Naive thymus-derived CD8-positive, alpha-beta T cell (primary cell): ENCODE measurements at regions not wholly inside any gene's neighbourhood (a gene's known extent, or its start where the extent isn't known, plus 50 kb on each side); places are given as distances from the start of the nearest gene placed in this dataset.
"Not testable (repeated sequence)": the region's sequence is repeated elsewhere in the genome, so short reads cannot be mapped to it uniquely, and the experiment has no call there.

ENCODE experiments used
- ATAC-seq, 2 donors: fragments of 150-1000 bp; cut with Tn5 transposase in 1 of 2; sonication (Bioruptor Pico), chemical (Tn5 transposase) in 1 of 2; 1 replicate in 1 of 2; 2 replicates in 1 of 2; pipeline ENCODE4 v1.10.0; 2021; ENCODE audit warnings: mild to moderate bottlenecking in 2 of 2, moderate library complexity in 2 of 2
- POLR2A ChIA-PET: fragments of 350-600 bp; sonication (Branson Sonifier 250); formaldehyde crosslinking; loops from one replicate; lab custom pipeline; 2021; ENCODE audit warnings: antibody characterized with exemption; lab: Charles Lee
- DNase-seq, 10 donors: peaks; one replicate each; pipeline versions ENCODE4 v3.0.0 to v3.0.0-alpha.2; 2020 to 2022
- H3K27ac Mint-ChIP-seq, 10 donors: one replicate each; pipeline ENCODE4 v1.8.0; 2020 to 2022; ENCODE audit warnings: mild to moderate bottlenecking in 10 of 10, mixed read lengths in 10 of 10, moderate library complexity in 4 of 10, inconsistent platforms in 1 of 10
- H3K27me3 Mint-ChIP-seq, 5 donors: one replicate each; pipeline ENCODE4 v1.8.0; 2021 to 2022; ENCODE audit warnings: mixed read lengths in 5 of 5
- H3K36me3 Mint-ChIP-seq, 3 donors: one replicate each; pipeline ENCODE4 v1.8.0; 2020 to 2022; ENCODE audit warnings: mixed read lengths in 3 of 3, mild to moderate bottlenecking in 2 of 3, inconsistent platforms in 1 of 3
- H3K4me1 Mint-ChIP-seq, 4 donors: one replicate each; pipeline ENCODE4 v1.8.0; 2021 to 2022; ENCODE audit warnings: mixed read lengths in 4 of 4
- H3K4me3 Mint-ChIP-seq, 10 donors: one replicate each; pipeline ENCODE4 v1.8.0; 2020 to 2022; ENCODE audit warnings: mild to moderate bottlenecking in 10 of 10, mixed read lengths in 10 of 10, moderate library complexity in 6 of 10, inconsistent platforms in 1 of 10
- H3K9me3 Mint-ChIP-seq, 9 donors: one replicate each; pipeline ENCODE4 v1.8.0; 2020 to 2022; ENCODE audit warnings: mixed read lengths in 9 of 9, mild to moderate bottlenecking in 3 of 9, inconsistent platforms in 1 of 9, moderate library complexity in 1 of 9

- DNase-seq (no peak), ATAC-seq (no peak)
- Mint-ChIP-seq H3K9me3 (peaks cover 8 to 28% (median 18%) of the 10 kb centered on the region in 9 donors), H3K36me3 (peaks cover 0 to 19% (median 16%) of the 10 kb centered on the region in 3 donors), H3K27ac (no peak overlapping the region), H3K4me1 (peaks cover 0 to 8% (median 2%) of the 10 kb centered on the region in 4 donors), H3K4me3 (no peak overlapping the region), H3K27me3 (no peaks in the 10 kb centered on the region)
- POLR2A ChIA-PET, result no interaction called here
Observed at GRCh38 chr3:8341821-8342247, 159.8 kb upstream of the LMCD1 start.

GRCh38 chr3:8343058-8343457, 158.6 kb upstream of the LMCD1 start:
- no peaks in the 10 kb centered on the region for H3K27me3 Mint-ChIP-seq
- POLR2A ChIA-PET, result interaction anchor here (1.1 kb wide), 1 partner anchor 40 kb away, joined by 3 read pairs; no protein-coding TSS in a partner anchor
- H3K4me3 Mint-ChIP-seq, result no peak overlapping the region
- peaks cover 0 to 19% (median 16%) of the 10 kb centered on the region in 3 donors for H3K36me3 Mint-ChIP-seq
- ATAC-seq (no peak), DNase-seq (no peak)
- H3K9me3 Mint-ChIP-seq, result peaks cover 8 to 31% (median 18%) of the 10 kb centered on the region in 9 donors
- no peak overlapping the region for H3K27ac Mint-ChIP-seq
- H3K4me1 Mint-ChIP-seq, result peaks cover 0 to 8% (median 2%) of the 10 kb centered on the region in 4 donors

- Mint-ChIP-seq H3K27ac (peak overlapping the region in 1 of 10 donors; percentile 19), H3K9me3 (peaks cover 8 to 42% (median 20%) of the 10 kb centered on the region in 9 donors), H3K36me3 (peaks cover 0 to 19% (median 16%) of the 10 kb centered on the region in 3 donors), H3K27me3 (no peaks in the 10 kb centered on the region), H3K4me1 (peaks cover 0 to 2% (median under 1%) of the 10 kb centered on the region in 4 donors), H3K4me3 (no peak overlapping the region)
- DNase-seq (no peak), ATAC-seq (no peak)
- POLR2A ChIA-PET, result interaction anchor here (0.9 kb wide), 1 partner anchor 11 kb away, joined by 4 read pairs; no protein-coding TSS in a partner anchor
Observed at GRCh38 chr3:8345398-8345797, 156.2 kb upstream of the LMCD1 start.

- H3K4me1 Mint-ChIP-seq, result peaks cover 5 to 14% (median 6%) of the 10 kb centered on the region in 4 donors
Observed at GRCh38 chr3:8348076-8348475, 153.5 kb upstream of the LMCD1 start.

GRCh38 chr3:8352475-8352874, 149.1 kb upstream of the LMCD1 start:
- H3K27me3 Mint-ChIP-seq, result no peaks in the 10 kb centered on the region
- peaks cover 23 to 46% (median 34%) of the 10 kb centered on the region in 4 donors for H3K4me1 Mint-ChIP-seq
- POLR2A ChIA-PET, result no interaction called here
- ATAC-seq, result no peak
- no peak overlapping the region for H3K4me3 Mint-ChIP-seq
- no peak for DNase-seq
- H3K36me3 Mint-ChIP-seq, result peaks cover 0 to 3% (median 0%) of the 10 kb centered on the region in 3 donors
- peaks cover 2 to 19% (median 8%) of the 10 kb centered on the region in 9 donors for H3K9me3 Mint-ChIP-seq
- peak overlapping the region in 5 of 10 donors; percentile 15 to 86 (median 34) for H3K27ac Mint-ChIP-seq

More at GRCh38 chr3:8348076-8348475, 153.5 kb upstream of the LMCD1 start:
- no peaks in the 10 kb centered on the region for H3K27me3 Mint-ChIP-seq
- peaks cover 0 to 19% (median 12%) of the 10 kb centered on the region in 3 donors for H3K36me3 Mint-ChIP-seq
- no peak overlapping the region for H3K27ac Mint-ChIP-seq
- POLR2A ChIA-PET, result no interaction called here
- no peak overlapping the region for H3K4me3 Mint-ChIP-seq
- peaks cover 10 to 42% (median 22%) of the 10 kb centered on the region in 9 donors for H3K9me3 Mint-ChIP-seq
- no peak for DNase-seq
- ATAC-seq, result no peak

- POLR2A ChIA-PET, result no interaction called here
- Mint-ChIP-seq H3K36me3 (peaks cover 0 to 8% (median 6%) of the 10 kb centered on the region in 3 donors), H3K27ac (peak overlapping the region in 4 of 10 donors; percentile 11 to 86 (median 48)), H3K27me3 (no peaks in the 10 kb centered on the region), H3K4me1 (peaks cover 27 to 54% (median 42%) of the 10 kb centered on the region in 4 donors), H3K9me3 (peaks cover 4 to 21% (median 11%) of the 10 kb centered on the region in 9 donors), H3K4me3 (no peak overlapping the region)
- ATAC-seq (no peak), DNase-seq (no peak)
Observed at GRCh38 chr3:8353364-8353763, 148.3 kb upstream of the LMCD1 start.

GRCh38 chr3:8355346-8355745, 146.3 kb upstream of the LMCD1 start:
- H3K9me3 Mint-ChIP-seq, result peaks cover 6 to 29% (median 15%) of the 10 kb centered on the region in 9 donors
- H3K4me3 Mint-ChIP-seq, result peak overlapping the region in 6 of 10 donors; percentile 1 to 61 (median 30)
- peaks cover 0 to 22% (median 20%) of the 10 kb centered on the region in 3 donors for H3K36me3 Mint-ChIP-seq
- ATAC-seq, result no peak
- peak overlapping the region in 7 of 10 donors; percentile 51 to 92 (median 83) for H3K27ac Mint-ChIP-seq
- no peak for DNase-seq
- POLR2A ChIA-PET, result interaction anchor here (0.6 kb wide), 1 partner anchor 24 kb away, joined by 3 read pairs; no protein-coding TSS in a partner anchor
- no peaks in the 10 kb centered on the region for H3K27me3 Mint-ChIP-seq
- peaks cover 27 to 67% (median 47%) of the 10 kb centered on the region in 4 donors for H3K4me1 Mint-ChIP-seq

- not testable (repeated sequence) for ATAC-seq, DNase-seq, H3K27me3 Mint-ChIP-seq
- Mint-ChIP-seq H3K9me3 (peaks cover 10 to 31% (median 18%) of the 10 kb centered on the region in 9 donors), H3K27ac (peak overlapping the region in 9 of 10 donors; percentile 63 to 97 (median 92)), H3K4me1 (peaks cover 29 to 68% (median 47%) of the 10 kb centered on the region in 4 donors), H3K4me3 (peak overlapping the region in 5 of 10 donors; percentile 1 to 68 (median 8)), H3K36me3 (peaks cover 0 to 29% (median 25%) of the 10 kb centered on the region in 3 donors)
- POLR2A ChIA-PET, result interaction anchor here (1.1 kb wide), 1 partner anchor 55 kb away, joined by 3 read pairs; no protein-coding TSS in a partner anchor
Observed at GRCh38 chr3:8356066-8356465, 145.6 kb upstream of the LMCD1 start.

- peak overlapping the region; percentile 10 to 68 (median 56) for H3K4me3 Mint-ChIP-seq
- POLR2A ChIA-PET, result interaction anchor here (0.7 to 1.5 kb wide), 3 partner anchors 31 to 1039 kb away, joined by 3 to 9 read pairs (median 5); partner anchors contain the start of gene SETD5
- ATAC-seq, result no peak
Observed at GRCh38 chr3:8357859-8358258, 143.8 kb upstream of the LMCD1 start.

GRCh38 chr3:8359133-8359532, 142.5 kb upstream of the LMCD1 start:
- H3K36me3 Mint-ChIP-seq, result peaks cover 0 to 29% (median 29%) of the 10 kb centered on the region in 3 donors

More at GRCh38 chr3:8357859-8358258, 143.8 kb upstream of the LMCD1 start:
- peak in 1 of 10 donors; percentile 2 for DNase-seq
- Mint-ChIP-seq H3K36me3 (peaks cover 0 to 29% (median 29%) of the 10 kb centered on the region in 3 donors), H3K9me3 (peaks cover 12 to 36% (median 26%) of the 10 kb centered on the region in 9 donors), H3K27me3 (no peaks in the 10 kb centered on the region), H3K4me1 (peaks cover 30 to 60% (median 43%) of the 10 kb centered on the region in 4 donors), H3K27ac (peak overlapping the region; percentile 63 to 97 (median 92))

GRCh38 chr3:8363200-8363599, 138.4 kb upstream of the LMCD1 start:
- Mint-ChIP-seq H3K36me3 (peaks cover 0 to 23% (median 21%) of the 10 kb centered on the region in 3 donors), H3K27ac (peak overlapping the region in 2 of 10 donors; percentile 8 to 49), H3K9me3 (peaks cover 7 to 30% (median 17%) of the 10 kb centered on the region in 9 donors), H3K4me3 (no peak overlapping the region), H3K4me1 (peaks cover under 1 to 18% (median 11%) of the 10 kb centered on the region in 4 donors), H3K27me3 (no peaks in the 10 kb centered on the region)
- no peak for ATAC-seq
- DNase-seq, result no peak
- POLR2A ChIA-PET, result no interaction called here

More at GRCh38 chr3:8359133-8359532, 142.5 kb upstream of the LMCD1 start:
- H3K27me3 Mint-ChIP-seq, result no peaks in the 10 kb centered on the region
- H3K4me1 Mint-ChIP-seq, result peaks cover 27 to 54% (median 37%) of the 10 kb centered on the region in 4 donors
- peaks cover 12 to 39% (median 26%) of the 10 kb centered on the region in 9 donors for H3K9me3 Mint-ChIP-seq
- DNase-seq (no peak), ATAC-seq (no peak)
- POLR2A ChIA-PET, result no interaction called here
- H3K4me3 Mint-ChIP-seq, result peak overlapping the region in 6 of 10 donors; percentile 11 to 40 (median 31)
- H3K27ac Mint-ChIP-seq, result peak overlapping the region in 4 of 10 donors; percentile 55 to 86 (median 64)

GRCh38 chr3:8365541-8365940, 136.1 kb upstream of the LMCD1 start:
- POLR2A ChIA-PET, result no interaction called here
- H3K36me3 Mint-ChIP-seq, result peaks cover 0 to 8% (median 5%) of the 10 kb centered on the region in 3 donors
- peaks cover 0 to 14% (median 8%) of the 10 kb centered on the region in 9 donors for H3K9me3 Mint-ChIP-seq
- no peaks in the 10 kb centered on the region for H3K27me3 Mint-ChIP-seq
- ATAC-seq (no peak), DNase-seq (no peak)
- H3K27ac Mint-ChIP-seq, result no peak overlapping the region
- peaks cover 0 to 9% (median 2%) of the 10 kb centered on the region in 4 donors for H3K4me1 Mint-ChIP-seq
- no peak overlapping the region for H3K4me3 Mint-ChIP-seq
